Liver (tissue), 7 donors: ENCODE measurements at regions not wholly inside any gene's neighbourhood (a gene's known extent, or its start where the extent isn't known, plus 50 kb on each side); places are given as distances from the start of the nearest gene placed in this dataset.
"Not testable (repeated sequence)": the region's sequence is repeated elsewhere in the genome, so short reads cannot be mapped to it uniquely, and the experiment has no call there.

Experiments used
- DNase-seq: peaks from one replicate; pipeline ENCODE4 v3.0.0-alpha.2; 2017; ENCODE audit warnings: low spot score
- H3K27ac ChIP-seq, 2 donors: one replicate each; pipeline ENCODE4 v1.7.0; 2013; ENCODE audit warnings: inconsistent platforms in 2 of 2, low read length in 2 of 2, control low read depth in 1 of 2, low read depth in 1 of 2, mild to moderate bottlenecking in 1 of 2
- H3K27me3 ChIP-seq, 4 donors: one replicate each; pipeline versions ENCODE4 v1.6.1 to v1.7.0; 2013; ENCODE audit warnings: low read length in 3 of 4, inconsistent platforms in 1 of 4, mild to moderate bottlenecking in 1 of 4, moderate library complexity in 1 of 4; ENCODE audit not compliant: control insufficient read depth in 4 of 4, insufficient read depth in 4 of 4
- H3K36me3 ChIP-seq, 4 donors: one replicate each; pipeline versions ENCODE4 v1.6.1 to v1.7.0; 2013; ENCODE audit warnings: low read length in 3 of 4, mild to moderate bottlenecking in 3 of 4, low read depth in 1 of 4, moderate library complexity in 1 of 4; ENCODE audit not compliant: control insufficient read depth in 4 of 4, insufficient read depth in 3 of 4
- H3K4me1 ChIP-seq, 4 donors: one replicate each; pipeline versions ENCODE4 v1.6.1 to v1.7.0; 2013; ENCODE audit warnings: low read length in 3 of 4, mild to moderate bottlenecking in 3 of 4, moderate library complexity in 1 of 4; ENCODE audit not compliant: control insufficient read depth in 4 of 4, insufficient read depth in 4 of 4
- H3K4me3 ChIP-seq, 3 donors: one replicate each; pipeline versions ENCODE4 v1.6.1 to v1.7.0; 2013; ENCODE audit warnings: low read length in 3 of 3, control low read depth in 1 of 3, low read depth in 1 of 3, mild to moderate bottlenecking in 1 of 3
- H3K9ac ChIP-seq, 2 donors: one replicate each; pipeline ENCODE4 v1.7.0; 2013; ENCODE audit warnings: low read length in 2 of 2, mild to moderate bottlenecking in 2 of 2, moderate library complexity in 2 of 2, control low read depth in 1 of 2, low read depth in 1 of 2
- H3K9me3 ChIP-seq, 4 donors: one replicate each; pipeline versions ENCODE4 v1.6.1 to v1.7.0; 2013; ENCODE audit warnings: low read length in 3 of 4; ENCODE audit not compliant: control insufficient read depth in 4 of 4
- RXRA ChIP-seq, 2 donors: IDR thresholded peaks; 2 replicates each; pipeline ENCODE4 v1.6.1; 2017 to 2018; ENCODE audit warnings: antibody characterized with exemption in 2 of 2, mild to moderate bottlenecking in 1 of 2
- WGBS: extraction: QIAGEN DNeasy Blood & Tissue Kit; methylation state at CpG from one replicate; pipeline ENCODE4 v1.1.7; 2013; 5-methylcytosine and 5-hydroxymethylcytosine counted together
- donor health status: healthy.
- donor health status: healthy.
- donor health status: healthy.
- donor health status: healthy.

DNA sequence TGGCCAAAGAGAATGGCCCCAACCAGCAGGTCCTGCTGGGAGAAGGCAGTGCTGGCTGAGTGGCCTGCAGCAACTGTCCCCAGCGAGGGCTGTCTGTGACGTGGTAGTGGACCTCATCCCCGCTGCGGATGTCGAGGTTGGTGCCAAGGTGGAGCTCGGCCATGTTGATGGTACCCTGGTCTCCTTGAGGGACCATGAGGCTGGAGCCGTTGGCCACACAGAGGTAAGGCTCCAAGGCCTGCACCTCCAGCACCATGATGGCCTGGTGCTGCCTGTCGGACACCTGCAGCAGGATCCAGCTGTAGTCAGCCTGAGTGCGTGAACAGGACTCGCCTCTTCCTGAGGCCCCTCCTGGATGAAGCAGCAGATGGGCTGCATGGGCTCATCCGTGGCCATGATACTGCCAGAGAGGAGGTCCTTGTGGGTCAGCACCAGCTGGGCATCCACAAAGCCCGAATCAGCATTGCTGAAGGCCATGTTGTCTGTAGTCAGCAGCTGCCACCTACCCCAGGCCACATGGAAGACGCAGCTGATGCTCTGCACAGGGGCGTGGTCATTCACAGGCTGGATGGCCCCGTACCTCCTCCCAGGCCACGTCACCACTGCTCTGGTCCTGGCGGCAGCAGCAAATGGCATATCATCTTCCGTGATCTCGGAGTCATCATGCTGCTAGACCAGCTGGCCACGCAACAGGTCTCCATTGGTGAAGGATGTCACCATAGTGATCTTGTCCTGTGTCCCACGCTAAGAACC, 167.5 kb downstream of the GOLGA6L4 start:
- TF ChIP-seq RXRA (IDR thresholded peaks at IDR 0.05): no peak
- no peak overlapping the region for H3K4me3 ChIP-seq
- no peaks in the 10 kb centered on the region for H3K9me3 ChIP-seq
- H3K27ac ChIP-seq: no peak overlapping the region
- no peak overlapping the region for H3K9ac ChIP-seq
- no peaks in the 10 kb centered on the region for H3K27me3 ChIP-seq
- 93% methylated on average over 21 of the region's 21 CpGs for WGBS
- no peaks in the 10 kb centered on the region for H3K36me3 ChIP-seq
- H3K4me1 ChIP-seq: no peaks in the 10 kb centered on the region
- no peak for DNase-seq

DNA sequence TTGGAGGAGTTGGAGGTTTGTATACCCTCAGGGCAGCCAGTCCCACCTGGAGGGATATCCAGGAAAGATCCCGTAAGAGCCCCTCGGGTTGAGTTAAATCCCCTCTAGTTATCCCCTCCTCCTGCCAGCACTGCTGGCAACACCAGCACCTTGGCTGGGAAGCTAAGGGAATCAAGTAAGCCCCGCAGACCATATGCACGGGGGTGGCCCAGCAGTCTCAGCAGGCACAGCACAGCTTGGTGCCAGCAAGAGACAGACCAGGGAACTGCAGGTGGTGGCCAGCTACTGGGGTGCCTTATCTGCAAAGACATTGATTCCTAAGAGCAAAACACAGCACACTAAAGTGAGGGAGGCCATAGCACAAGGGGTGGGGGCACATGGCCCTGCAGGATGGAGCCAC, 173.8 kb downstream of the GOLGA6L4 start:
- H3K9ac ChIP-seq, H3K9me3 ChIP-seq, H3K4me1 ChIP-seq, H3K27ac ChIP-seq, H3K4me3 ChIP-seq, H3K36me3 ChIP-seq, DNase-seq, H3K27me3 ChIP-seq: not testable (repeated sequence)
- 100% methylated on average over 2 of the region's 4 CpGs for WGBS

- H3K9ac ChIP-seq, H3K27me3 ChIP-seq, H3K36me3 ChIP-seq, H3K9me3 ChIP-seq, H3K27ac ChIP-seq, H3K4me1 ChIP-seq, DNase-seq, H3K4me3 ChIP-seq: not testable (repeated sequence)
- no CpG with 5 or more reads among the region's 55 CpGs for WGBS
Observed at GRCh38 chr15:84421513-84422181, 179.2 kb upstream of the ZSCAN2 start.

GRCh38 chr15:84425327-84425726, 175.5 kb upstream of the ZSCAN2 start:
- not testable (repeated sequence) for H3K4me3 ChIP-seq, H3K9me3 ChIP-seq, H3K9ac ChIP-seq, H3K36me3 ChIP-seq, H3K27ac ChIP-seq, H3K4me1 ChIP-seq, DNase-seq, H3K27me3 ChIP-seq
- 75% methylated on average over 5 of the region's 7 CpGs for WGBS

GRCh38 chr15:84473305-84473877, 127.4 kb upstream of the ZSCAN2 start:
- not testable (repeated sequence) for H3K9ac ChIP-seq, H3K27ac ChIP-seq, H3K4me3 ChIP-seq, H3K36me3 ChIP-seq, H3K4me1 ChIP-seq, H3K27me3 ChIP-seq, DNase-seq, H3K9me3 ChIP-seq
- WGBS: no CpG with 5 or more reads among the region's 26 CpGs

DNA sequence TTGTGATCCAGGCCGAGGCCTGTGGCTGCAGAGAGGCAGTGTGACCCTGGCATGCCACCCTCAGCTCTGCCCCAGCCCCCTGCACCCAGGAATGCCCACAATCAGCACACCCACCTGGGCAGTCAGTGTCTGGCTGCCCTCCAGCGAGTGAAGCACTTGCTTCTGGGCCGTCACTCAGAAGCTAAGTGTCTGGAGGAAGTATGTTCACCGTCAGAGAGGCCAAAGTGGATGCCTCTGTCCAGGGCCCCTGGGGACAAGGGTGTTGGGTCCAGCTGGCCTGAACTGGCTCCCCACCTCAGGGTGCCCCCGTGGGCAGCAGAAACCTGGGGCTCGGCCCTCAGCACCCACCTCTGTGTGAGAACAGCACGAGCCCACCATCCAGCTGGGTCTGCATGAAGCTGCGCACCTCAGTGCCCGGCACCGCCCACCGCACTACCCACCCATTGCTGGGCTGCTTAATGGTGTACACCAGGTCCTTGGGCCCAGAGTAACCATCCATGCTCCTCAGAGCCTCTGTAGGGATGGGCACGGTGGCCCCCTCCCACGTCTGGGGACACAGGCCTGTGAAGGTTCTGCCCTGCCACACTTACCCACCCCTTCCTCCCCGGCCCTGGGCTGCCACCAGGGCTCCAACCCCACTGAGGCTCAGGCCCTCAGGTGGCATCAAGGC, 124.3 kb upstream of the ZSCAN2 start:
- not testable (repeated sequence) for H3K9ac ChIP-seq, H3K27me3 ChIP-seq, H3K27ac ChIP-seq, H3K9me3 ChIP-seq, H3K4me1 ChIP-seq, H3K4me3 ChIP-seq, H3K36me3 ChIP-seq, DNase-seq
- no CpG with 5 or more reads among the region's 14 CpGs for WGBS

- H3K4me1 ChIP-seq: not testable (repeated sequence)
- WGBS: no CpG with 5 or more reads among the region's 8 CpGs
Observed at GRCh38 chr15:84477550-84477949, 123.3 kb upstream of the ZSCAN2 start.

GRCh38 chr15:84480174-84480681, 120.6 kb upstream of the ZSCAN2 start:
- not testable (repeated sequence) for H3K4me3 ChIP-seq, H3K4me1 ChIP-seq, DNase-seq, H3K27ac ChIP-seq, H3K9me3 ChIP-seq, H3K27me3 ChIP-seq, H3K36me3 ChIP-seq, H3K9ac ChIP-seq
- no CpG with 5 or more reads among the region's 7 CpGs for WGBS

More at GRCh38 chr15:84477550-84477949, 123.3 kb upstream of the ZSCAN2 start:
- H3K4me3 ChIP-seq, DNase-seq, H3K36me3 ChIP-seq, H3K9me3 ChIP-seq, H3K27me3 ChIP-seq, H3K27ac ChIP-seq, H3K9ac ChIP-seq: not testable (repeated sequence)
